Neuron (in vitro differentiated cells): ENCODE measurements at regions not wholly inside any gene's neighbourhood (a gene's known extent, or its start where the extent isn't known, plus 50 kb on each side); places are given as distances from the start of the nearest gene placed in this dataset.

Experiments used
- H2AFZ ChIP-seq: one replicate; pipeline ENCODE4 v1.6.1; 2013; ENCODE audit warnings: low read depth, mild to moderate bottlenecking, inconsistent platforms, low read length, moderate library complexity
- H3K27me3 ChIP-seq: one replicate; pipeline ENCODE4 v1.6.1; 2013; ENCODE audit warnings: low read length; ENCODE audit not compliant: insufficient read depth
- H3K36me3 ChIP-seq: one replicate; pipeline ENCODE4 v1.6.1; 2013; ENCODE audit warnings: low read length; ENCODE audit not compliant: insufficient read depth
- H3K4me1 ChIP-seq: one replicate; pipeline ENCODE4 v1.6.1; 2013; ENCODE audit warnings: low read length; ENCODE audit not compliant: insufficient read depth
- H3K4me3 ChIP-seq: 2 replicates; pipeline ENCODE4 v1.5.1; 2013; ENCODE audit warnings: mild to moderate bottlenecking, low read length, moderate library complexity
- H3K9me3 ChIP-seq: one replicate; pipeline ENCODE4 v1.6.1; 2013; ENCODE audit warnings: low read length

- H3K36me3 ChIP-seq: no peaks in the 10 kb centered on the region
- no peak overlapping the region for H3K4me3 ChIP-seq
- H3K27me3 ChIP-seq: no peaks in the 10 kb centered on the region
- peaks cover 3% of the 10 kb centered on the region for H3K4me1 ChIP-seq
- H3K9me3 ChIP-seq: no peaks in the 10 kb centered on the region
- no peak overlapping the region for H2AFZ ChIP-seq
These were observed 419.3 kb upstream of the ZMIZ1 start for GRCh38 chr10:78649429-78649828.

DNA sequence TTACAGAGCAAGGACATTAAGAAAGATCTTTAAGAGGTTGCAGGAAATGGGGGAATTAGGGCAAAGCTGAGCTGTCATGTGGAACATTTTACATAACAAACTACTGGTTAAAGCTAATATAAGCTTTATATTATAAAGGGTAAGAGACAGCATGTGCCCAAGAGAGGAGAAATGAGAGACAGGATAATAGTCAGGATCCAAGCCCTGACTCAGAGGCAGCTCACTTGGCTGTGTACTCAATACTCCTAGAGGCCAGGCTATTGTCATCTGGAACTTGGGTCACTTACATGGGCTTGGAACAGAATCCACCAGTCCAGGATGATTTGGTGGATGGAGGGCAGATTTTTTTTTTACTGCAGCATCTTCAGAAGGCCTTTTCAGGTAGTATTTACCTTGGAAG, 418.6 kb upstream of the ZMIZ1 start:
- Histone ChIP-seq H3K9me3 (no peaks in the 10 kb centered on the region), H2AFZ (no peak overlapping the region), H3K4me1 (peaks cover 9% of the 10 kb centered on the region), H3K36me3 (no peaks in the 10 kb centered on the region), H3K4me3 (no peak overlapping the region), H3K27me3 (no peaks in the 10 kb centered on the region)

DNA sequence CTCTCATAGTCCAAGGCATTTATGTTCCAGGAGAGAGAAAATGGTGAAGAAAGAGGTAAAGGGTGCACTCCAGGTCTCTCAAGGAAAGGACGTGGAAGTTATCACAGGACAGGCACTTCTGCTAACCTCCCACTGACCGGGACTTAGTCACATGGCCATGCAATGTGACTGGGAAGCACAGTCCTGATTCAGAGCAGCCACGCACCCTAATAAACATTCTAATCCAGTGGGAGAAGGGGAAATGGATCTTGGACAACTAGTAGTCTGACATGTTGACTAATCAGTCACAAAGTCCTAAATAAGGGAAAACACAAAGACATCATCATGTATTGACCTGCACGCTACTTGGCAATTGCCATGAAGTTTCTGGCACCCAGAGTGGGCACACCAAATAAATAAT, 417.5 kb upstream of the ZMIZ1 start:
- Histone ChIP-seq H3K27me3 (no peaks in the 10 kb centered on the region), H3K4me1 (peaks cover 21% of the 10 kb centered on the region), H3K36me3 (no peaks in the 10 kb centered on the region), H3K9me3 (no peaks in the 10 kb centered on the region), H3K4me3 (no peak overlapping the region), H2AFZ (no peak overlapping the region)

DNA sequence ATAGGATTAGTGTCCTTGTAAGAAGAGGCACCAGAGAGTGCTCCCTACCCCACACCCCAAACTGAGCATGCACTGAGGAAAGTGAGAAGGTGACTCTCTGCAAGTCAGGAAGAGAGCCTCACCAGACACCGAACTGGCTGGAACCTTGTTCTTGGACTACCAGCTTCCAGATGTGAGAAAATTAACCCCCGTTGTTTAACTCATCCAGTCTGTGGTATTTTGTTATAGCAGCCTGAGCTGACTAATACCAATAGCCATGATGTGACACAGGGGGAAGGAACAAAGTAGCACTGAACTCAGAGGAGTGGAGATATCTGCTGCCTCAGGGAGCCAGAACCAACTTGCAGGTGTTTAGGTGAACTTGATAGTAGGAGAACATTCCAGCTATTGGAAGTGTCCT, 415.2 kb upstream of the ZMIZ1 start:
- Histone ChIP-seq H3K27me3 (no peaks in the 10 kb centered on the region), H3K4me3 (no peak overlapping the region), H3K4me1 (peaks cover 37% of the 10 kb centered on the region)

GRCh38 chr10:78654047-78654590, 414.6 kb upstream of the ZMIZ1 start:
- Histone ChIP-seq H2AFZ (no peak overlapping the region), H3K27me3 (no peaks in the 10 kb centered on the region)

More for the DNA sequence above, 415.2 kb upstream of the ZMIZ1 start:
- H3K9me3 ChIP-seq: no peaks in the 10 kb centered on the region
- H3K36me3 ChIP-seq: no peaks in the 10 kb centered on the region
- no peak overlapping the region for H2AFZ ChIP-seq

DNA sequence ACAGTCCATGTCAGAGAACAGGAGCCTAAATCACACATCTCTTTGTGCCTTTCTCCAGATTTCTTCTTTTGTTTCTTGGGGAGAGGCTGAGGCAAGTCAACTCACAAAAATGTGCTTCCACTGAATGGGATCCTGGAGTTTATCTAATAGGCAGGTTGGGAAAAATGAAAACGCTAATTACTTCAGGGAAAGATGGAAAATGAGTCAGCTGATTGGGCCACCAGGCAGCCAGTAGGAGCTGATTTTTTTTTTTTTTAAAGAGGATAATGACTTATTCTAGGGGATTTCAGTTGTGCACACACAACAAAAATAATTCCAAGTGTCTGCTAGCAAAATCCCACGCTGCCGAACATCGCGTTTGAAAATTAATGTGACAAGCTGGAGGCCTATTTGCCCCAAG, 412.8 kb upstream of the ZMIZ1 start:
- H3K9me3 ChIP-seq: no peaks in the 10 kb centered on the region
- peaks cover 34% of the 10 kb centered on the region for H3K4me1 ChIP-seq
- no peak overlapping the region for H3K4me3 ChIP-seq
- H3K27me3 ChIP-seq: no peaks in the 10 kb centered on the region
- H2AFZ ChIP-seq: no peak overlapping the region
- H3K36me3 ChIP-seq: no peaks in the 10 kb centered on the region

More at GRCh38 chr10:78654047-78654590, 414.6 kb upstream of the ZMIZ1 start:
- Histone ChIP-seq H3K4me3 (no peak overlapping the region), H3K9me3 (no peaks in the 10 kb centered on the region), H3K36me3 (no peaks in the 10 kb centered on the region), H3K4me1 (peaks cover 37% of the 10 kb centered on the region)

DNA sequence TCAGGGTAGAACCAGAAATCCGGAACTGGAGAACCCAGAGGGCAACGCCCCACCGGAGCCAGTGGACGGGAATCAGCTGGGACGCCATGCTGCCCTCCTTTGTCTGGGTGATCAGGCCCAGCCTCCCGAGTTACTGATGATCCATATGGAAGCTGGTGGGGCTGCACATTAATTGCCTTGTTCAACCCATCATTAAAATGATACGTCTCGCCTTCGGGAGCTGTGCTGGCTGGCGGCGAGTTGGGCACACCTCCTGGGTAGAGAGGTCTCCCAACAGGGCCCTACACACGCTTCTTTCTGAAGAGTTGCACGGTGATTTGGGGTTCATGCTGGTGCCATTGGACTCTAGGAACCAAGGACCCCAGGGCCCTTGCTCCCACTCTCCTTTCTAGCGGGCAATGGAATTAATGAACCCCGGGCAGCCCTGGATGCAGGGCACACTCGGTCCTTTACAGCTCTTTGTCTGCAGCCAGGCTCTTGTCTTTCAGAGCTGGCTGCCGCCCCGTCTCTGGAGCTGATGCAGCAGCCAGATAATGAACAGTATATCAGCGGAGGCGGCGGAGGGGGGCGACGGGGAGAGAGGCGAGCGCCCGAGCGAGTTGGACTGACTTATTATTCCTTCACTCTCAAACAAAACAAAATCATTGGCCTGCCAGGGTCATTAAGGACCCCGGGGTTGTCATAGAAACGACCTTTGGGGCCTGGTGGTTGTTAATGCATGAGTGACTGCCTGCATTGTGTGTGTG, 412.2 kb upstream of the ZMIZ1 start:
- Histone ChIP-seq H3K36me3 (no peaks in the 10 kb centered on the region), H3K4me3 (no peak overlapping the region), H3K9me3 (no peaks in the 10 kb centered on the region), H3K4me1 (peaks cover 34% of the 10 kb centered on the region), H2AFZ (no peak overlapping the region), H3K27me3 (no peaks in the 10 kb centered on the region)

GRCh38 chr10:78657163-78657861, 411.5 kb upstream of the ZMIZ1 start:
- no peaks in the 10 kb centered on the region for H3K27me3 ChIP-seq
- H3K4me3 ChIP-seq: no peak overlapping the region

GRCh38 chr10:78657862-78658165, 411.0 kb upstream of the ZMIZ1 start:
- no peak overlapping the region for H3K4me3 ChIP-seq
- H3K27me3 ChIP-seq: no peaks in the 10 kb centered on the region
- no peaks in the 10 kb centered on the region for H3K36me3 ChIP-seq
- peaks cover 34% of the 10 kb centered on the region for H3K4me1 ChIP-seq
- no peak overlapping the region for H2AFZ ChIP-seq
- H3K9me3 ChIP-seq: no peaks in the 10 kb centered on the region

More at GRCh38 chr10:78657163-78657861, 411.5 kb upstream of the ZMIZ1 start:
- Histone ChIP-seq H3K9me3 (no peaks in the 10 kb centered on the region), H3K36me3 (no peaks in the 10 kb centered on the region), H3K4me1 (peaks cover 34% of the 10 kb centered on the region), H2AFZ (no peak overlapping the region)

GRCh38 chr10:78658645-78659597, 409.8 kb upstream of the ZMIZ1 start:
- Histone ChIP-seq H3K4me3 (no peak overlapping the region), H3K4me1 (peaks cover 34% of the 10 kb centered on the region), H3K36me3 (no peaks in the 10 kb centered on the region), H3K9me3 (peaks cover 4% of the 10 kb centered on the region), H3K27me3 (no peaks in the 10 kb centered on the region), H2AFZ (no peak overlapping the region)

- Histone ChIP-seq H3K9me3 (peaks cover 6% of the 10 kb centered on the region), H3K27me3 (no peaks in the 10 kb centered on the region), H3K4me3 (no peak overlapping the region), H2AFZ (no peak overlapping the region), H3K4me1 (peaks cover 32% of the 10 kb centered on the region), H3K36me3 (no peaks in the 10 kb centered on the region)
These were observed 409.2 kb upstream of the ZMIZ1 start for GRCh38 chr10:78659598-78659967.

GRCh38 chr10:78660446-78661106, 408.2 kb upstream of the ZMIZ1 start:
- no peak overlapping the region for H2AFZ ChIP-seq
- peaks cover 6% of the 10 kb centered on the region for H3K9me3 ChIP-seq
- H3K27me3 ChIP-seq: no peaks in the 10 kb centered on the region
- H3K4me1 ChIP-seq: peaks cover 24% of the 10 kb centered on the region
- no peak overlapping the region for H3K4me3 ChIP-seq
- H3K36me3 ChIP-seq: no peaks in the 10 kb centered on the region
